Loucy (cell line): ENCODE measurements at regions not wholly inside any gene's neighbourhood (a gene's known extent, or its start where the extent isn't known, plus 50 kb on each side); places are given as distances from the start of the nearest gene placed in this dataset.

Experiments
- H2AFZ ChIP-seq: fragments of 200-600 bp; sonication (generic); 2 replicates; pipeline ENCODE4 v1.6.0; 2016; ENCODE audit warnings: antibody characterized with exemption, mild to moderate bottlenecking, low read length, moderate library complexity
- H3F3A ChIP-seq: fragments of 200-600 bp; 2 replicates; pipeline ENCODE4 v1.6.0; 2016; ENCODE audit warnings: antibody characterized with exemption, low read depth, mild to moderate bottlenecking
- H3K27me3 ChIP-seq: fragments of 200-600 bp; sonication (generic); 2 replicates; pipeline ENCODE4 v1.6.1; 2014; ENCODE audit warnings: low read length, mild to moderate bottlenecking; ENCODE audit not compliant: insufficient read depth, poor library complexity, severe bottlenecking
- H3K36me3 ChIP-seq: fragments of 200-600 bp; sonication (generic); 2 replicates; pipeline ENCODE4 v1.6.1; 2016; ENCODE audit warnings: low read length; ENCODE audit not compliant: insufficient read depth
- H3K4me1 ChIP-seq: fragments of 200-600 bp; sonication (generic); 2 replicates; pipeline ENCODE4 v1.5.1; 2014; ENCODE audit warnings: low read length, mild to moderate bottlenecking; ENCODE audit not compliant: insufficient read depth, poor library complexity, severe bottlenecking
- H3K4me2 ChIP-seq: fragments of 200-600 bp; sonication (generic); 2 replicates; pipeline ENCODE4 v1.6.0; 2014; ENCODE audit warnings: antibody characterized with exemption, low read length, low read depth, mild to moderate bottlenecking; ENCODE audit not compliant: poor library complexity, severe bottlenecking
- H3K4me3 ChIP-seq: fragments of 200-600 bp; sonication (generic); 2 replicates; pipeline ENCODE4 v1.5.1; 2014; ENCODE audit warnings: low read length, mild to moderate bottlenecking, mixed read lengths; ENCODE audit not compliant: poor library complexity, severe bottlenecking
- H3K79me2 ChIP-seq: fragments of 200-600 bp; sonication (generic); 2 replicates; pipeline ENCODE4 v1.6.1; 2014; ENCODE audit warnings: low read length; ENCODE audit not compliant: insufficient read depth
- H3K9ac ChIP-seq: fragments of 200-600 bp; sonication (generic); 2 replicates; pipeline ENCODE4 v1.6.0; 2014; ENCODE audit warnings: mild to moderate bottlenecking, low read depth, low read length, moderate library complexity; ENCODE audit not compliant: poor library complexity, severe bottlenecking
- H3K9me2 ChIP-seq: fragments of 200-600 bp; sonication (generic); replicated peaks from 2 replicates; pipeline ENCODE4 v1.6.1; 2016; ENCODE audit warnings: low read depth, low read length, mixed read lengths
- H3K9me3 ChIP-seq: fragments of 200-600 bp; sonication (generic); 2 replicates; pipeline ENCODE4 v1.6.1; 2014; ENCODE audit warnings: mild to moderate bottlenecking, antibody characterized with exemption, low read length, low read depth; ENCODE audit not compliant: insufficient read depth
- H4K20me1 ChIP-seq: fragments of 200-600 bp; sonication (generic); 2 replicates; pipeline ENCODE4 v1.6.0; 2014; ENCODE audit warnings: antibody characterized with exemption, low read length, mild to moderate bottlenecking; ENCODE audit not compliant: insufficient read depth, poor library complexity, severe bottlenecking
- CTCF ChIP-seq: fragments of 200-600 bp; sonication (generic); conservative IDR thresholded peaks from 2 replicates; pipeline ENCODE4 v1.5.1; 2014; ENCODE audit warnings: mild to moderate bottlenecking, antibody characterized with exemption, low read length
- EZH2phosphoT487 ChIP-seq: fragments of 200-600 bp; IDR thresholded peaks from 2 replicates; pipeline ENCODE4 v1.6.1; 2018; ENCODE audit warnings: antibody characterized with exemption, mild to moderate bottlenecking, moderate library complexity, borderline replicate concordance

GRCh38 chr12:87382436-87382835, 646.8 kb downstream of the C12orf50 start:
- H3K27me3 ChIP-seq: no peaks in the 10 kb centered on the region
- TF ChIP-seq CTCF: no peak
- TF ChIP-seq EZH2phosphoT487: no peak
- no peak overlapping the region for H2AFZ ChIP-seq
- H3K4me1 ChIP-seq: no peaks in the 10 kb centered on the region
- no peaks in the 10 kb centered on the region for H3K9me2 ChIP-seq
- no peak overlapping the region for H3K4me3 ChIP-seq
- H3K9ac ChIP-seq: no peak overlapping the region
- H3K36me3 ChIP-seq: no peaks in the 10 kb centered on the region
- no peaks in the 10 kb centered on the region for H4K20me1 ChIP-seq
- no peak overlapping the region for H3K4me2 ChIP-seq
- no peaks in the 10 kb centered on the region for H3F3A ChIP-seq
- H3K9me3 ChIP-seq: no peaks in the 10 kb centered on the region
- no peaks in the 10 kb centered on the region for H3K79me2 ChIP-seq

- no peak for TF ChIP-seq CTCF
- TF ChIP-seq EZH2phosphoT487: no peak
- no peaks in the 10 kb centered on the region for H3K79me2 ChIP-seq
- no peaks in the 10 kb centered on the region for H3K9me2 ChIP-seq
- no peak overlapping the region for H2AFZ ChIP-seq
- no peaks in the 10 kb centered on the region for H3K27me3 ChIP-seq
- no peaks in the 10 kb centered on the region for H4K20me1 ChIP-seq
- H3K4me2 ChIP-seq: no peak overlapping the region
- H3K36me3 ChIP-seq: no peaks in the 10 kb centered on the region
- H3K9me3 ChIP-seq: no peaks in the 10 kb centered on the region
- no peaks in the 10 kb centered on the region for H3F3A ChIP-seq
- H3K9ac ChIP-seq: no peak overlapping the region
- H3K4me3 ChIP-seq: no peak overlapping the region
- no peaks in the 10 kb centered on the region for H3K4me1 ChIP-seq
Observed at GRCh38 chr12:87381742-87382141, 647.5 kb downstream of the C12orf50 start.

- TF ChIP-seq CTCF: no peak
- no peak for TF ChIP-seq EZH2phosphoT487
- no peaks in the 10 kb centered on the region for H3K27me3 ChIP-seq
Observed at GRCh38 chr12:87378526-87378925, 650.7 kb downstream of the C12orf50 start.

More at GRCh38 chr12:87378526-87378925, 650.7 kb downstream of the C12orf50 start:
- no peak overlapping the region for H2AFZ ChIP-seq
- H3K4me2 ChIP-seq: no peak overlapping the region
- no peaks in the 10 kb centered on the region for H3F3A ChIP-seq
- no peaks in the 10 kb centered on the region for H4K20me1 ChIP-seq
- H3K9me3 ChIP-seq: no peaks in the 10 kb centered on the region; the same call in 1 of the 2 replicates
- no peaks in the 10 kb centered on the region for H3K79me2 ChIP-seq
- H3K9ac ChIP-seq: no peak overlapping the region
- no peaks in the 10 kb centered on the region for H3K9me2 ChIP-seq
- H3K4me3 ChIP-seq: no peak overlapping the region
- no peaks in the 10 kb centered on the region for H3K36me3 ChIP-seq
- H3K4me1 ChIP-seq: no peaks in the 10 kb centered on the region
